GM19239 (cell line): ENCODE measurements at regions not wholly inside any gene's neighbourhood (a gene's known extent, or its start where the extent isn't known, plus 50 kb on each side); places are given as distances from the start of the nearest gene placed in this dataset.
"Not testable (repeated sequence)": the region's sequence is repeated elsewhere in the genome, so short reads cannot be mapped to it uniquely, and the experiment has no call there.

Experiments
- DNase-seq: peaks from one replicate; pipeline ENCODE4 v3.0.0; 2011; ENCODE audit warnings: low spot score; ENCODE audit not compliant: insufficient read length
- FAIRE-seq: peaks from 2 replicates; lab custom pipeline; 2011; peaks lifted over from hg19 to GRCh38; lab: Jason Lieb, UNC

DNA sequence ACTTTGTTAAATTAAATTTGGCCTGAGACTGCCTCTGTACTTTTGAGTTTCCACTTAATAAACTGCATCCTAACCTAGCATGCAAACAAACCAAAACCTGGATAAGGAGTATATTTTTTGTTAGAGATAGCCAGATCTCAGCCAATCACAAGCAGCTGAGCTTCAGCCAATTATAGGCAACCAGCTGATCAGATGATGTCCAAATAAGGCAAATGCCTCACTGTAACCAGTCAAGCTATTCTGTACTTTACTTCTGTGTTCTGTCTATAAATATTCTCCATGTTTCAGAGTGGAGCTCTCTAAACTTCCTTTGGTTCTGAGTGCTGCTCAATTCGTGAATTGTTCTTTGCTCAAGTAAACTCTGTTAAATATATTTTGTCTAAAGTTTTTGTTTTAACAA lies 194.6 kb upstream of the RGS17 start:
- DNase-seq = no peak
- no peak for FAIRE-seq

DNA sequence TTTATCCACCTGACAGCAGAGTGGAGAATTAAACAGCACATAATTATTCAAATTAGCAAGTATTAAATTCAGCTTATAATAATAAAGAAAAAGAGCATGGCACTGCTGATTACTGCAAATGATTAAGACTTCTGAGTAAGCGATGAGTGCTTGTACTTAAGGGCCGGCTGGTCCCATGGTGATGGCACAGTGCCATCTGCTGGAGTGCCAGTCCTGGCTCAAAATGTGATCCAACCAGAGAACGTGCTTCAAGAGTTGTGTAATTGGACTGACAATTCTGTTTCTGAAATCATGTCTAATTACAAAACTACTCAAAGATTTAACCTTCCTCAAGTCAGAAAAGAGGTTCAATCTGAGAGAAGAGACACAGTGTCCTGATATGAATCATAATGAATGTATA lies 181.6 kb upstream of the RGS17 start:
- FAIRE-seq (peak; percentile 81), DNase-seq (peak; percentile 13)

DNA sequence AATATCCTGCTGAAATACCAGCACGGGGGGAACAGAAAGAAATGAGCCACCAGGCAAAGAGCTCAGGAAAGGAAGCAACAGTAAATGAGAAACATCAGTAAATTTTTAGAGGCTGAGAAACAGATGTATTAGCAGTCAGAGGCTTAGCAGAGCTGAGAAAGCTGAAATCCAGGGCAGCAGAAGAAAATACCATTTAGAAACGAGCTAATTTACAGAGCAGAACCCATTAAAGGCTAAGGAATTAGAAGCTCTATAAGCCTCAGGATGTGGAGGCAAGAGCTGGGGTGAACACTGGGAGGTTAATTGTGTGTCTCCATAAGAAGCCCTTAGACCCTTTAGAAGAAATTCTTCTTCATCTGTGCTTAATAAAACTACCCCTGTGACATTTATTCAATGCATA lies 178.6 kb upstream of the RGS17 start:
- FAIRE-seq (no peak), DNase-seq (no peak)

DNA sequence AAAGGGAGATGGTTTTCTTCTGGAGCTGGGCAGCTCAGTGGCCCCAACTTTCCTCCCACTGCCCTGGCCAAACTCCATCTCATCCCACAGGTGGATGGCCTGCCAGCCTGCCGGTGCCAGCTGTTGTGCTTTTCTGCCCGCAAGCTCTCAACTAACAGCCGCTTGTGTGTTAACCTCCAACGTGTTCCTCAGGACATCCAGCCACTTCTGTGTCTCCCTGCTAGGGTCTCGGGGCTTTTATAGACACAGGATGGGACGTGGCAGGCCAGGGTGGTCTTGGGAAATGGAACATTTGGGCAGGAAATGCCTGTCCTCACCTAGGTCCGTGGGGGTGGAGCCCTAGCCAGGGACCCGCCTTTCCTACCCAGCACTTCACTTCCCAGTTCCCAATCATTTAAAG lies 171.1 kb upstream of the RGS17 start:
- DNase-seq = no peak
- FAIRE-seq = no peak

DNA sequence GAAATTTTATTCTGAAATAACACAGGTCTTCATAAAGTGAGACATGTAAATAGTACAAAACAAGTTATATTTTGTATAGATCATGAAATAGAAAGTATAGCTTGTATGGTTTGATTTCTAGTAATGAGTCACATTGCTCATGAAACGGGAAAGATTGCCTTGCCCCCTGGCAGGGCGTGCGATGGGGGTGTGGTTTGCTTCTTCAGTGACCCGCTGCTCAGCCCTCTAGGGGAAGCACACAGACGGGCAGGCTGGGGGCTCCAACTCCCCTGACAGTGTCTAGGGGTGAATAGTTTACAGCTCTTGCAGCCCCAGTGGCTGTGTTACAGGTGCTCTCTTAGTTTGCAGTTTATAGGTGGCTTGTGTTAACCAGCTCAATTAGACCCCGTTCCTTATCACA lies 170.5 kb upstream of the RGS17 start:
- FAIRE-seq (no peak), DNase-seq (no peak)

DNA sequence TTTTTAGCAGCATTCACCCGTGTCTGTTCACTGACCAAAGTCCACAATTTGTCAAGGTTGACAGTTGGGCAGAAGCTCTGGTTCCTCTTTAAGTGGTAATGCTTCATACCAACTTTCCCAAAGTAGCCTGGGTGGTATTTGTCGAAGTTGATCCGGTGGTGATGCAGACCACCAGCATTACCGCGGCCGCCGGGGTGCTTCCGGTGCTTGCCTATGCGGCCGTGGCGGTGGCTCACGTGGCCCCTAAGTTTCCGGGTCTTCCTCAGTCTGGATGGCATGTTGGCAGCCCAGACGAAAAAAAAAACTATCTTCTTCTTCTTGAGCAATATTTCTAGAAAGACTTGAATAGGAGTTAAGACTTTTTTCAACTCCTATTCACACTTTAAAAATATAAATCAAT lies 151.4 kb upstream of the RGS17 start:
- DNase-seq, FAIRE-seq: not testable (repeated sequence)

DNA sequence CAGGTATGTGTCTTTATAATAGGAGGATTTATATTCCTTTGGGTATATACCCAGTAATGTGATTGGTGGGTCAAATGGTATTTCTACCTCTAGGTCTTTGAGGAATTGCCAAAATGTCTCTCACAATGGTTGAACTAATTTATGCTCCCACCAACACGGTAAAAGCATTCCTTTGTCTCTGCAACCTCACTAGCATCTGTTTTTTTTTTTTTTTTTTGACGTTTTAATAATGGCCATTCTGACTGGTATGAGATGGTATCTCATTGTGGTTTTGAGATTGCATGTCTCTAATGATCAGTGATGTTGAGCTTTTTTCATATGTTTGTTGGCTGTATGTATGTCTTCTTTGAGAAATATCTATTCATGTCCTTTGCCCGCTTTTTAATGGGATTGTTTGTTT lies 144.9 kb upstream of the RGS17 start:
- no peak for FAIRE-seq

DNA sequence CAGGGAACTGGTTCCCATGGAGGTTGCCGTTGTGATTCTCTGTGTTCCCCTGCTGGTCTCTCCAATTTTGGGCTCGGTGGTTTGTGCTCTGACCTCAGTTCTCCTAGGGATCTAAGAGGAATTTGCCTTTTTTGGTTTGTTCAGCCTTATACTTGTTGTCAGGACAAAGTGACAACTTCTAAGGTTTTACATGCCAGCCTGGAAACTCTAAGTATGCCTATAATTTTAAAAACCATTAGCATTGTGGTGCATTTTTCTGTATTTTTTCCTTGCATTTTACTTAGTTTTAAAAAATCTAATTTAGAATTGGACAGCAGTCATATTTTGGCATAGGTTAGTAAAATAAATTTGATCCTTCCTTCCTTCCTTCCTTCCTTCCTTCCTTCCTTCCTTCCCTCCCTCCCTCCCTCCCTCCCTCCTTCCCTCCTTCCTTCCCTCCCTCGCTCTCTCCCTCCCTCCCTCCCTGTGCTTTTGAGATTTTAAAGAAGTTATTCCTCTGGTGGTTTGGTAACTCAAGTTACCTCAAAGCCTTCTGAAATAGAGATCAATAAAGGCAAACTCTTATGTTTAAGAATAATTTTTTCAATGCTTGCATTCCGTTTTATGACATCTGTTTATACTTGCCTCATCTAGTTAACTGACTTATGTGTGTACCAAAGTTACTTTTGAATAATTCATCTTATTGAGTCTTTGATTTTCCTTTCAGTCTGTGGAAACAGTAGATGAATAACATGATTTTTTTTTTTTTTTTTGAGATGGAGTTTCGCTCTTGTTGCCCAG lies 141.3 kb upstream of the RGS17 start:
- DNase-seq (no peak), FAIRE-seq (no peak)

More for the DNA sequence above, 144.9 kb upstream of the RGS17 start:
- no peak for DNase-seq

DNA sequence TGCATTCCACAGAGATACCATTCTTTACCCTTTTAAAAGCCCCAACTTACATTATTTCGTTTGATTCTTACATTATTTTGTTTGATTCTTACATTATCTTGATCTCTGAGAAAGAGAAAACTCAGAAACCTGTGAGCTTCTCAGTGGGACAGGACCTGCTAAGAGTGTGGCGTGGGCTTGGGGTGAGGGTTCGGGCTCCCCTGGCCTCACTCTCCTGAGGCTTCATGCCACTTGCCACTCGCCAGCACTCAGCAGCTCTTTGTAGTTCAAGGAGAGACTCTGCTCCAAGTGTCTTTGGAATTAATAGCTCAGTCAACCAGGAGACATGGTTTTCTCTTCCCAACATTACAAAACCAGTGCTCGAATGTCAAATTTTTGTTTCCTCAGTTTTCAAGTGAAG lies 132.4 kb upstream of the RGS17 start:
- no peak for FAIRE-seq
- DNase-seq = no peak

DNA sequence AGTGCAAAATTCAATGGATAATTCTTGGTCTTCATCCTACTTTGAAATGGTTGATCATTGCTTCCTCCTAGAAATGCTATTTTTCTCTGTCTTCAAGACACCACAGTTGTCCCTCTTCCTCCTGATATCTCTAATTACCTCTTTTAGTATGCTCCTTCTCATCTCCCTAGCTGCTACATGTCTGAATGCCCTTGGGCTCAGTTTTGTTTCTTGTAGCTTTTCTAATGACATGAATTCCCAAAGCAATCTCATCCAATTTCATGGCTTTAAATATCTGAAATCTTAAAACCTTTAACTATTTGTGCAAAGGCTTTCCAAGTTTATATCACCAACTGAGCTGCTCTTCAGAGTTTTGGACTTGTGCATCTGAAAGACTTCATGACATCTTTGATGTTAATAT lies 120.2 kb upstream of the RGS17 start:
- FAIRE-seq = no peak
- no peak for DNase-seq

DNA sequence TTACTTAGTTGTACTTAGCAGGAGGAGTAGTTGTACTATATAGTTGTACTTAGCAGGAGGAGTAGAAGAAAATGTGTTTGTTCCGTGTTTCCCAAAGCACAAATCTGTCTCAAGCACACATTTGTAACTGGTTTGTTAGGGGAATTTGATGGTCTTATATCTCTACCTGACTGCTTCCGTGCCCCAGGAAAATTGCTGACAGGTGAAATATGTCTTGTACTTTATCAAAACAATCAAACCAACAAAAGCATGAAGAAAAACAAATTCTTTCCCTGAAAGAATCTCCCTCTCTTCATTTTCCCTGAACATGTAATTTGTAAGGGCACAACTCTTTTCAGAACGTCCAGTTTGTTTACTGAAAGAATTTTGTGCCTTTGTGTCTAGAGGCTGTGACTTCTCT lies 106.6 kb upstream of the RGS17 start:
- DNase-seq (no peak), FAIRE-seq (no peak)

DNA sequence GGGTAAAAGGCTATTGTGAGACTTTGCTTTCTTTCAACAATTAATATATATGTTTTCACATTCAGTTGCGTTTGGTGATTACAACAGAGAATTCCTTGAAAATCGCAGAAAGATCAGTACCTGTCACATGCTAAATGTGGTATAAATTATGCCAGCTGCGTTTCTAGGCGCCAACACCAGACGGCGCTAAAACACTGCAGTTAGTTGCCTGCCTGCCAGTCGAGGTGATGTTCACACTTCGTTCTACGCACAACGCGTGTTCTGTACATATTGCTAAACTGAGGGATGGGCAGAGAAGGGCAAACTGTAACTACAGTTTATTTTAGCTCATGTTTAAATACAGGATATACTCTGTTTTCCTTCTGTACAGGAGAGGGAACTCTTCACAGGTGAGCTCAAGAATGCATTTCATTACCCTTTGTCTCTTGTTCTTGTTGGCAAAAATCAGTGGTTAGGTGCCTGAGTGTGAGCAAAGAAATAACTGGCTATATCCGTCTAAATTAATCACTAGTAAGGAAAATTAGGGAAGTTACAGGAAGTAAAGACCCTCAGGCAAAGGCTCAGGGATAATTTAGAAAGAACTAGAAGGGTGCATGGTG lies 100.1 kb upstream of the RGS17 start:
- DNase-seq (no peak), FAIRE-seq (no peak)

DNA sequence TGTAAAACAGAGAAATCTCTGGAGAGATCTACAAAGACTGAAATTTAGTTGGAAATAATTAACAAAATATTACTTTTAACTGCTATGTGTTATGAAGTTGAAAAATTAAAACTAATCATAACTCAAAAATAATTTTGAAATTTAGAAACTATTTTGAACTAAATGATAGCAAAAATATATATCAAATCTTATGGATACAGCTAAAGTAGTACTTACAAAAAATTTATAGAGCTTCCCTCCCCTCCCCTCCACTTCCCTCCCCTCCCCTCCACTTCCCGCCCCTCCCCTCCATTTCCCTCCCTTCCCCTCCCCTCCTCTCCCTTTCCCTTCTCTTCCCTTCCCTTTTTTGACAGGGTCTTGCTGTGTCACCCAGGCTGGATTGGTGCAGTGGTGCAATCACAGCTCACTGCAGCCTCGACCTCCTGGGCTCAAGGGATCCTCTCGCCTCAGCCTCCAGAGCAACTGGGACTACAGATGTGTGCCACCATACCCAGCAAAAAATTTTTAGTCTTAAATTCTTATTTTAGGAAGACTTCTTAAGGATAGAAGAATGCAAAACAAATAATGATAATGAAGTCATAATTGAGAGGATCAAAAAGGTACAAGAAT lies 87.2 kb upstream of the RGS17 start:
- no peak for DNase-seq

DNA sequence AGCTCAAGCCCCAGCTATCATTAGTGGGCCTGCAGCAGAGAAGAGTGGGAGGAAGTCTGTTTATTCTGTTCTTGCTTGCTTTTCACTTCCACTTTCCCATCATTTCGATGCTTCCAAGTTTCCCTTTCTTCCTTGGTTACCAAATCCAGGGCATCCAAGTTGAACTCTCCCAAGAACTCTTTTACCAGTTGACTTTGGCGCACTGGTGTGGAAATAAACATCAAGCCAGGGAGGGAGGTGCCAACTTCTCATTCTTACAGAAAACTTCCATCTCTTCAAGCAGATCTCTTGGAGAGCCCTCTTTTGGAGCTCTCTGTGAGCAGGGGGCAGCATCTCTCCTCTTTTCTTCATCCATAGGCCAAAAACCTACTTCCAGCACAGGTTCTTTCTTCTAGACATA lies 85.7 kb upstream of the RGS17 start:
- no peak for DNase-seq
- FAIRE-seq = no peak

More for the DNA sequence above, 87.2 kb upstream of the RGS17 start:
- FAIRE-seq = no peak

DNA sequence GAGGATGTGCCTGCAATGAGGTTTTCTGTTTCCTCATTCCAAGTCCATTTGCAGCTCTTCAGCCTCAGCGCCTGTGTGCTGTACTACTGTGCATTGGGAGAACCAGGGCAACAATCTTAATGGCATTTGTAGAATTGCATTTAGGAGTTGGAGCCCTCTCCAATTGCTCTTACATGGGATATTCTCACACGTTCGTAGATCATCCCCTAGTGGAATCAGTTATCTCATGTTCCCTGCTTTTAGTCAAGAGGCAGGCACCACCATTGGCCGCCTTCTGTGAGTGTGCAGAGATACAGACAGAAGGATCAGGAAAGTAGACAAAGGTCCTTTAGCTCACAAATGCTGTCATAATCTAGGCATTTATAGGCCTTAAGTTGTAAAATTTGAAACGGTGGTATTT lies 84.2 kb upstream of the RGS17 start:
- FAIRE-seq (no peak), DNase-seq (no peak)

DNA sequence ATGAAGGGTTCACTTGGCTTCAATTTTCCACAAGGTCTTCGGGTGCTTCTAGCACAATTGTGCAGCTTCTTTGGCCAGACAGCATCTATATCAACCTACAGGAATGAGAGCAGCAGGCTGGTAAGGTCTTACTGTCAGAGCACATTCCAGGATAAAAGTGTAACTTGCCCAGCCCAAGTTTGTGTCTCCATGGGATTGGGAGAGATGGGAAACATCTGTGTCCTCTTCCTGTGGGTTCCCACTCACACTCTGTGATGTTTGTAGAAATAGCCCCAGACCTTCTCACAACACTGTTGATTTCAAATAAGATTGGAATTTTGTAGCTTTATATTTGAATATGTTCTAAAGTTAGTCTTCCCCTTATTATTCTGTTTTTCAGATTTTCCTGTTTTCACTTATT lies 83.4 kb upstream of the RGS17 start:
- FAIRE-seq = no peak
- no peak for DNase-seq

DNA sequence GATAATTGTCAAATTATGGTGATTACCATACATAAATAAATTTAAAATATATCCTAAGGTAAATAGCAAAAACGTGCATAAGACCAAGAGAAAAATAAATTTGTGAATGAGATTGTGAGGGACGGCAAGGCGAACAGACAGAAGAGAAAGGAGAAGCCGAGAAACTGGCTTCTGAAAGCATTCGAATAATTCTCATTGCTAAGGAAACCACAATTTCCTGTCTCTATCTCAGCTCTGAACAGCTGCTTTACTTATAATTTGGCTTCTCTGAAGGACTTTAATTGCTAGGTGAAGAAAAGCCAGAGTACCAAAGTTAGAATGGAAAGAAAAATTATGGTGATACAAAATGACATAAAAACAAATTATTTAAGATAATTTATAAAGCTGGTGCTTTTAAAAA lies 79.0 kb upstream of the RGS17 start:
- DNase-seq (peak; percentile 17), FAIRE-seq (peak; percentile 28)

DNA sequence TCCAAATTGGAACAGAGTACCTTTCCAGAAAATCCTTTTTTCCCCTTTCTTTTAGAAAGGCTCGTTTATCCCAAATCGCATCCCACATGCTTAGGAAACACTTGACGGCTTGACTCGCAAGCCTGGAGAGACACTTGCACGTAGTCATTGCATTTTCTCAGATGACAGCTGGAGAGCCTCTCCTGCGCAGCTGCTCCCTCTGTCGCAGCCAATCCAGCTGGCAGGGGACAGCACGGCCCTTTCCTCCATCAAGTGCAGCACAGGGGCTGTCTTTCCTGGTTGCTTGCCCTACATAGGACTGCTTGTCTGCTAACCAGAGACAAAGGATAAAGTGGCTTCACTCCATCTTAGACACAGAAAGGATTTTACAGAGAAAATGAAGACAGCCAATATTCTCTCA lies 77.6 kb upstream of the RGS17 start:
- FAIRE-seq (no peak), DNase-seq (no peak)

DNA sequence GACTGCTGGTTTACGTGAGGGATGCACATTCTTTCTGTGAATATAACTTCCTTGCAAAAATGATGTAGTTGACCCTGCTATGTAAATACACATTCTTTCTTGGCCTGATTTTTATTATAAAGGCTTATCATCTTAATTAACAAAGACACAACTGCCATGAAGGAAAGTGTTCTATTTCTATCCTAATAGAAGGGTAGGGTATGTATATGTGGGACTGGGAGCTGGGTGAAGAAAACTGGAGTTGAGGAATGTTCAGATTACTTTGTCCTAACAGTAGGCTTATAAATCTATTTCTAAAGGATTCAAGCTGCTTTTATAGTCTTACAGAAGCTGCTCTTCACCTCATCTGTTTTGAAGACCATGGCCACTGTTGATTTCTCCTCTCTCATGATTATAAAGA lies 76.5 kb upstream of the RGS17 start:
- no peak for DNase-seq
- FAIRE-seq = no peak

DNA sequence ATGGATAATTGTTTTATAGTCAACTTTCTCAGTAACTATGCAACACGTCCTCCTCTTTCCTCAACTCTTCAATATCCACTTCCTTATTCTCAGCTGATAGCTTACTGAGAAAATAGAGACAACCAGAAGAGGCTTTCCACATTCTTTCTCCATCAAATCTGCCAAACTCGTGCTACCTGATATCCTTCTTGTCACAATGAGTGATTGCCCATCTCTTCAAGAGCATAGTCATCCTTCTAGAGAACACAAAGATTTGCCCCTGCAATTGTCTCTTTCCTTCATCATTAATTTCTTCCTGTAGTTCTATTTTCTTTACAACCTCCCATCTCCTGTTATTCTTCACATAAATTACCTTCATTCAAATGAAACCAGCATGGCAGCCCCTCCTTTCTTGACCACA lies 75.9 kb upstream of the RGS17 start:
- FAIRE-seq (no peak), DNase-seq (no peak)

DNA sequence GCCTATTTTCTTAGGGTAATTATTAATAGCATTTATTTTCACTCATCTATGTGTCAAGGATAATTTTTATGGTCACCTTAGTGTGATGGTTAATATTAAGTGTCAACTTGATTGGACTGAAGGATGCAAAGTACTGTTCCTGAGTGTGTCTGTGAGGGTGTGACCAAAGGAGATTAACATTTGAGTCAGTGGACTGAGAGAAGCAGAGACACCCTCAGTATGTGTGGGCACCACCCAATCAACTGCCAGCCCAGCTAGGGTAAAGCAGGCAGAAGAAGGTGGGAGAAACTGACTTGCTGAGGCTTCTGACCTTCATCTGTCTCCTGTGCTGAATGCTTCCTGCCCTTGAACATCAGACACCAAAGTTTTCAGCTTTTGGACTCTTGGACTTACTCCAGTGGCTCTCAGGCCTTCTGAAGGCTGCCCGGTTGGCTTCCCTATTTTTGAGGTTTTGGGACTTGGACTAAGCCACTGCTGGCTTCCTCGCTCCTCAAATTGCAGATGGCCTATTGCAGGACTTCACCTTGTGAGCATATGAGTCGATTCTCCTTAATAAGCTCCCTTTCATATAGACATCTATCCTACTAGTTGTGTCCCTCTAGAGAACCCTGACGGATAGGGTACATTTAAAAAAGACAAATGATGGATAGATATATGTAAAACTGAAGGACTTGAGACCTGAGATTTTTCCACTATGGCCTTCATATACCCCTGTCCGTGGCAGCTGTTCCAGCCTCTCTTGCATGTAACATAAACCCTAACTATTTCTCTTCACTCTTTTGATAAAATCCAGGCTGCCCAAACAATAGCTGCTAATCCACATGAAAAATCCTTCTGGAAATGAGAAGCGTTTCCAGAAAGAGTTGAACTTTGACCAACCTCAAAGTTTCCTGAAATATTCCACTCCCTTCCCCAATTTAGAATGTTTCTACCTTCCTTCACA lies 62.1 kb upstream of the RGS17 start:
- FAIRE-seq = no peak
- DNase-seq = no peak
